ENCODE measurements at regions not wholly inside any gene's neighbourhood (a gene's known extent, or its start where the extent isn't known, plus 50 kb on each side); places are given as distances from the start of the nearest gene placed in this dataset.
A peak's percentile ranks its signal among the peaks of the same experiment; 100 is the strongest.

DNA sequence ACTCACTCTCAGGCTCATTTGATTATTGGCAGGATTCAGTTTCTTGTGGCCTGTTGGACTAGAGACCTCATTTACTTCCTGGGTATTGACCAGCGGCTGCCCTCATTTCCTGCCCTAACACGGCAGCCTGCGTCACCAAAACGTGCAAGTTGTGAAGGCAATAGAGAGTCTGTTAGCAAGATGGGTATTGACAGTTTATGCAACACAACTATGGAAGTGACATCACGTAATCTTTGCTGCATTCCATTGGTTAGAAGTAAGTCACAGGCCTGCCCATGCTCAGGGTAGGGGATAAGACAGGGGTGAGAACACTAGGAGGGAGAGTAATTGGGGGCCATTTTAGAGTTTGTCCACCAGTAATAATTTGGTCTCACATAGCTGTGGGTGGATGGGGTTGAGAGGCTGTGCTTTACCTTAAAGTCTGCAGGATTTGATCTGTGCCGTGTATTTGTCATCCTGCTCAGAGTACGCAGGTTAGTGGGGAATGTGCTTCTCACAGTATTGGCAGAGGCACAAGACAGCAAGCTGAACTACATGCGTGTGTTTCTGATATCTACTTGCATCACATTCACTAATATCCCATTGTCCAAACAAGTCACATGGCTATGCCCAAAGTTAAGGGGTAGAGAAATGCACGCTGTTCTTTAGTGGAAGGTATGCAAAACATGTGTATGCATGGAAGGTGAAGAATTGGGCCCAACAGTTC lies 83.3 kb downstream of the EDEM1 start:
- no peak for ATAC-seq
- TF ChIP-seq, protein P1, sequence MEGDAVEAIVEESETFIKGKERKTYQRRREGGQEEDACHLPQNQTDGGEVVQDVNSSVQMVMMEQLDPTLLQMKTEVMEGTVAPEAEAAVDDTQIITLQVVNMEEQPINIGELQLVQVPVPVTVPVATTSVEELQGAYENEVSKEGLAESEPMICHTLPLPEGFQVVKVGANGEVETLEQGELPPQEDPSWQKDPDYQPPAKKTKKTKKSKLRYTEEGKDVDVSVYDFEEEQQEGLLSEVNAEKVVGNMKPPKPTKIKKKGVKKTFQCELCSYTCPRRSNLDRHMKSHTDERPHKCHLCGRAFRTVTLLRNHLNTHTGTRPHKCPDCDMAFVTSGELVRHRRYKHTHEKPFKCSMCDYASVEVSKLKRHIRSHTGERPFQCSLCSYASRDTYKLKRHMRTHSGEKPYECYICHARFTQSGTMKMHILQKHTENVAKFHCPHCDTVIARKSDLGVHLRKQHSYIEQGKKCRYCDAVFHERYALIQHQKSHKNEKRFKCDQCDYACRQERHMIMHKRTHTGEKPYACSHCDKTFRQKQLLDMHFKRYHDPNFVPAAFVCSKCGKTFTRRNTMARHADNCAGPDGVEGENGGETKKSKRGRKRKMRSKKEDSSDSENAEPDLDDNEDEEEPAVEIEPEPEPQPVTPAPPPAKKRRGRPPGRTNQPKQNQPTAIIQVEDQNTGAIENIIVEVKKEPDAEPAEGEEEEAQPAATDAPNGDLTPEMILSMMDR (IDR thresholded peaks at IDR 0.05): no peak
- Histone ChIP-seq H3K27ac (no peak overlapping the region), H3K4me1 (no peaks in the 10 kb centered on the region), H3K27me3 (no peaks in the 10 kb centered on the region), H3K4me3 (no peak overlapping the region), H3K36me3 (no peaks in the 10 kb centered on the region), H3K9me3 (no peaks in the 10 kb centered on the region)
- intact Hi-C loops (cut with DNase I): no loop called here
- no peak for DNase-seq

DNA sequence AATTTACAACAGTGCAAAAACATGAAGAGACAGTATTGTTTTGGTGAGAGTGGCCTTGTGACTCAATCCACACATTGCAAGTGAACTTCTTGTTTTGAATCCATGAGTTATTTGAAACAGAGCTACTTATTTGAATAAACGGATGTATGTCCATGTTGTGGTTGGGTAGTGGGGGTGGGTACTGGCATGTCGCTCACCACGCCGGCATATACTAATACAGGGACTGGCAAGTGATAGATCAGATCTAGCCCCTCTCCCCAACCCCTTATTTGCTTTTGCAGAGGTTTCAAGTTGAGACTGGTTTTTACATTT lies 83.8 kb downstream of the EDEM1 start:
- no peaks in the 10 kb centered on the region for H3K36me3 ChIP-seq
- TF ChIP-seq, protein P1 (IDR thresholded peaks at IDR 0.05): no peak
- no peak overlapping the region for H3K27ac ChIP-seq
- DNase-seq: no peak
- ATAC-seq: no peak
- H3K27me3 ChIP-seq: no peaks in the 10 kb centered on the region
- intact Hi-C loops (cut with DNase I): no loop called here
- H3K4me1 ChIP-seq: no peaks in the 10 kb centered on the region
- H3K4me3 ChIP-seq: no peak overlapping the region
- H3K9me3 ChIP-seq: no peaks in the 10 kb centered on the region

DNA sequence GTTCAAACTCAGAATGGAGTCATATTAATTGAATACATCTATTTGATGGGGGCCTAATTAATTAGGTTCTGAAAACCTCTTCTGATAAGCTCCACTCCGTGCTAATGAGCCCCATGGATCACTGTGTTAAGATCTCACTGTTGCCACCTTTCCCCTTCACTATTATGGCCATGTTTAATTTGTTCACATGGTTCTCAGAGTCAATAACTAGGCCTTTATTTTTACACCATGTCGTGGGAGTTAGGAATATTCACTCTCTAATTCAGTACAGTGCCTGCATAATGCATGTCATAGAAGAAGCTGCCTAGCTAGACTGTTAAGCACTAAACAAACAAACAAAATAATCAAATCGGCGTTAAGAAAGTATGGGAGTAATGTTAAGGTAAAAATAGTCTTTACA lies 84.9 kb downstream of the EDEM1 start:
- TF ChIP-seq, protein P1 (IDR thresholded peaks at IDR 0.05): no peak
- H3K9me3 ChIP-seq: no peaks in the 10 kb centered on the region
- intact Hi-C loops (cut with DNase I): no loop called here
- no peak for DNase-seq
- ATAC-seq: no peak
- no peak overlapping the region for H3K27ac ChIP-seq
- no peaks in the 10 kb centered on the region for H3K4me1 ChIP-seq
- H3K27me3 ChIP-seq: no peaks in the 10 kb centered on the region
- no peaks in the 10 kb centered on the region for H3K36me3 ChIP-seq
- no peak overlapping the region for H3K4me3 ChIP-seq

DNA sequence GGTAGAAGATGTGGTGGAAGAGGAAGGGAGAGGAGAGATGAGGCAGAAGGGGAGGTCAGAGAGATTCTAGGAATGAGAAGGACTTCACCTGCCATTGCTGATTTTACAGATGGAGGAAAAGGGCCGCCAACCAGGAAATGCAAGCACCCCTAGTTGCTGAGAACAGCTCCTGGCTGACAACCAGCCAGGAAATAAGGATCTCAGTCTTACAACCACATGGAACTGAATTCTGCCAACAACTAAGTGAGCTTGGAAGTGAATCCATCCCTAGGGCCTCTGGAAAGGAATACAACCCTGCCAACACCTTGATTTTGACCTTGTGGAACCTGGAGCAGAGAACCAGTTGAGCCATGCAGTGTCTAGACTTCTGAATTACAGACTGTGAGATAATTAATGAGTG lies 86.6 kb downstream of the EDEM1 start:
- ATAC-seq: no peak
- H3K4me3 ChIP-seq: no peak overlapping the region
- no peaks in the 10 kb centered on the region for H3K27me3 ChIP-seq
- intact Hi-C loops (cut with DNase I): no loop called here
- no peak overlapping the region for H3K27ac ChIP-seq
- H3K9me3 ChIP-seq: no peaks in the 10 kb centered on the region
- DNase-seq: no peak
- no peaks in the 10 kb centered on the region for H3K4me1 ChIP-seq
- TF ChIP-seq, protein P1 (IDR thresholded peaks at IDR 0.05): no peak
- H3K36me3 ChIP-seq: no peaks in the 10 kb centered on the region

DNA sequence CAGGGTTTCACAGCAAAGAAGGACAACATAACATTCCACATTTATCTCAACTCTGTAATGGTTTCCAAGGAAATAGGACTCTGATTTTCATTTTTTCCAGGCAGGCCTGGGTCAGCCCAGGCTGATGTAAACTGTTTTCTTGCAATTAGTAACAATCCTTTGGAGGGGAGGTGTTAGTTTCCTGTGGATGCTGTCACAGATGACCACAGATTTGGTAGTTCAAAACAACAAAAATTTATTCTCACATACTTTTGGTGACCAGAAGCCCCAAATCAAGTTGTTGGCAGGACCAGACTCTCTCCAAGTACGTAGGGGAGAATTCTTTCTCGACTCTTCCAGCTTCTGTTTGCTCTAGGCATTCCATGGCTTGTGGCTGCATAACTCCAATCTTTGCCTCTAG lies 88.0 kb downstream of the EDEM1 start:
- TF ChIP-seq, protein P1 (IDR thresholded peaks at IDR 0.05): no peak
- ATAC-seq: peak; percentile 48
- Histone ChIP-seq H3K4me1 (no peaks in the 10 kb centered on the region), H3K4me3 (no peak overlapping the region), H3K27me3 (no peaks in the 10 kb centered on the region), H3K9me3 (peaks cover 0 to 4% of the 10 kb centered on the region in 2 donors), H3K36me3 (no peaks in the 10 kb centered on the region), H3K27ac (no peak overlapping the region)
- intact Hi-C loops (cut with DNase I): no loop called here
- DNase-seq: no peak
